HG03135 (cell line): ENCODE measurements at regions not wholly inside any gene's neighbourhood (a gene's known extent, or its start where the extent isn't known, plus 50 kb on each side); places are given as distances from the start of the nearest gene placed in this dataset.

ENCODE experiments used
- ATAC-seq: cut with Tn5 transposase; IDR thresholded peaks from one replicate; pipeline ENCODE4 v1.9.1; 2021; ENCODE audit warnings: mild to moderate bottlenecking, moderate library complexity; ENCODE audit not compliant: unreplicated experiment

DNA sequence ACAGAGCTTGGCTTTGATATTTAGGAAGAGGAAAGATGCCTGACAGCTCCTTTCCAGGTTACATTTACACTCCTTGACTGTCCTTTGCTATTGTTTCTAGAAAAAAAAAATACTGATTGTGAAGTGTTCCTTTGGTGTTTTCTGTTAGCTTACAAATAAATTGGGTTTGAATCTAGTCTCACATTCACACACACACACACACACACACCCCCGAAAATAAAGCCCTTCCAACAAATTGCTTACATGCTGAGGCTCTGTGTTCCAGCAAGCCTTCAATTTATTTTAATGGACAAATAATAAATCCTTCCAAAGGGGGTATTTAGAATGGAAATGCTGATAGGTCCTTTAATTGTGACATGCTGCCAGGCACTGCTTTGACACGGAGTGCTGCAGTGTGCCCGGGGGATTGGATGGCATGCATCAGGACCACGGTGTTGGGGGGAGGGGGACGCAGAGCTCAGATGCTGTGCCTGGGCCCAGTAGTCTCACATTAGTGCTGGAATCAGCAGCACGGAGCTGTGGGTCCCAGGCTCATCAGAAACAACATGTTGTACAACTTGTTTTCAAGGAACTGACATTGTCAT lies 199.9 kb downstream of the CD83 start:
- no peak for ATAC-seq

DNA sequence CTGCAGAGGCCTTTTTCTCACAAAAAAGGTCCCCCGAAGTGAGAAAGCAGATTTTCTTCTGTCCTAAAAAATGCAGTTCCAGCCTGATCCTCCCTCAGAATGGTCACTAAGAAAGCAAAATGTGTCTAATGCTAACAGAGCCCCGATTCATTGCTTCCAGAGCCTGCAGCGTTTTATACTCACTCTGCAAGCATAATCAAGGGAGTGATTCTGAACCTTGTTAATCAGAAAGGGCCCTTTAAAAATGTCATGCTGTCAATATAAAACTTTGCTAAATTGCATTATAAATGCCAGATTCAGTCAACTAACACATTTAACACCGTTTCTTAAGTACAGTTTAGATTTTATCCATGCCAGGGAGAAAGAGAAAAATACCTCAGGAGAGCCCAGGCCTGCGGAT lies 202.8 kb downstream of the CD83 start:
- ATAC-seq: no peak

DNA sequence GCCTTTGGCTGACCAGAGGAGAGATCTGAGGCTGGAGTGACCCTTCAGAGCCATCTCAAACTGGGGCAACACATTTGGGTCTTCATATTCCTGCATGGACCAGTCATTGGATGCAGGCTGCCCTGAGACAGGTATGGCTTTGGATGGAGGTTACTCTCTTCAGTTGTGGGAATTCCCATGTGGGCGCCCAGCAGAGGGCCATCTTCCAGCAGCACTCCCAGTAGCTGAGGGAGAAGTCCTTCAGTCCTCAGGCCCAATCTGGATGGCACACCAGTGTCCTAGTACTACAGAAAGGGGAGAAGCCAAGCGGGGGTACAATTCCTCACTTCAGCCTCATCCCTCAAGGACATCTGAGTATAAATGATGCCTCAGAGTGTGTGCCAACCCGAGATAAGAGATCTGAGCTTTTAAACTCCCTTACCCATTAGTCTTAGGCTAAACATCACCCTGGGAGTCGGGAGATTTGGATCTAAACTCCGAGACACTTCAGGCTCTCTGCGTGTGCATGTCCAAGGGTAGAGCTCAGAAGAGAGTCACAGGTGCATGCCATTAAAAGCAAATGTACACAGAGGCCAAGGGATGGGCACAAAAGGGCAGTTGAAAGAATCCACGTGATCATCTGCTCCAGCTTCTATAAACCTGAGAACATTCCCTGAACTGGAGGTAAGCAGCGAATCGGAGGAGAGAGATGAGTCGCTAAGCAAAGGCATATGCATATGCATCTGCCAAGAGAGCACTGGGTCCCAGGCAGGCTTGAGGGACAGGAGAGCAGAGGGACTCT lies 204.6 kb downstream of the CD83 start:
- ATAC-seq: no peak

DNA sequence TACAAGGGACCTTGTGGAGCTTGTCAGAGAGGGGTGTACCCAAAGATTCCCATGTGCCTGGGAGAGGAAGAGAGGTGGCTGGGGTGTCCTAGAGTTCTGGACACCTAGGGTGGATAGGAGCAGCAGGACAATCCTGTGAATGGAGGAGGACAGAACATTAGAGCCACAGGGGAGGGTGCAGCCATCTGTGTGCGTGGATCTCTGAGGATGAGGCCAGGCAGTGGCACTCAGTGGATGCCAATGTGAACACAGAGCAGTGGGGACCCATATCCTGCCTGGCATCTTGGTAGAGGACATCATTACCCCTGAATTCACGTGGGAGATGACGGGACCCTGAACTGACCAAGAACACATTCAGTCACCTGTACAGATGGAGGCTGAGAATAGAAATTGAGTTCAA lies 205.3 kb downstream of the CD83 start:
- no peak for ATAC-seq

DNA sequence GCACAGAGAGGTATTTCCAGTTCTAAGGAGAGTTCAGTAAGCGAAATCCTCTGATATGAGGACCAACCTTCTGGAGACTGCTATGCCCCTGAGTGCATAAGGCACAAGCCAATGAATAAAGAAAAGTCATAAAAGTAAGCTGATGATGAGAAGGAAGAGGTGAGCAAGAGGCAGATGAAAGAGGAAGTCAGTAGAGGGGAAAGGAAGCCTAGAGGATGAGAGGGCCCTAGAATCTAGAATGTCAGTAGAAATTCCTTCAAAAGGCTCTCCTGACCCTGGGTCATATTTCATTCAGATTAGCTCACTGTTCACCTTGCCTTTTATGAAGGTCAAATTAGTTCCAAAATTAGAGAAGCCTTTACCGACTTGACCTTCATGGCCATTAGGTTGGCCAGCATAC lies 209.2 kb downstream of the CD83 start:
- no peak for ATAC-seq

DNA sequence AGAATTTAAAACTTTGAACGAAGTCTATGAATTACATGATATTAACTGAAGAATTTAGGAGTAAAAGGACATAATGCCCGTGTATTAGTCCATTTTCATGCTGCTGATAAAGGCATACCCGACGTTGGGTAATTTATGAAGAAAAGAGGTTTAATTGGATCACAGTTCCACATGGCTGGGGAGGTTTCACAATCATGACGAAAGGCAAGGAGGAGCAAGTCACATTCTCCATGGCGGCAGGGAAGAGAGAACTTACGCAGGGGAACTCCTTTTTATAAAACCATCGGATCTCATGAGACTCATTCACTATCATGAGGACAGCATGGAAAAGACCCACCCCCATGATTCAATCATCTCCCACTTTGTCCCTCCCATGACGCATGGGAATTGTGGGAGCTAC lies 210.6 kb downstream of the CD83 start:
- no peak for ATAC-seq

DNA sequence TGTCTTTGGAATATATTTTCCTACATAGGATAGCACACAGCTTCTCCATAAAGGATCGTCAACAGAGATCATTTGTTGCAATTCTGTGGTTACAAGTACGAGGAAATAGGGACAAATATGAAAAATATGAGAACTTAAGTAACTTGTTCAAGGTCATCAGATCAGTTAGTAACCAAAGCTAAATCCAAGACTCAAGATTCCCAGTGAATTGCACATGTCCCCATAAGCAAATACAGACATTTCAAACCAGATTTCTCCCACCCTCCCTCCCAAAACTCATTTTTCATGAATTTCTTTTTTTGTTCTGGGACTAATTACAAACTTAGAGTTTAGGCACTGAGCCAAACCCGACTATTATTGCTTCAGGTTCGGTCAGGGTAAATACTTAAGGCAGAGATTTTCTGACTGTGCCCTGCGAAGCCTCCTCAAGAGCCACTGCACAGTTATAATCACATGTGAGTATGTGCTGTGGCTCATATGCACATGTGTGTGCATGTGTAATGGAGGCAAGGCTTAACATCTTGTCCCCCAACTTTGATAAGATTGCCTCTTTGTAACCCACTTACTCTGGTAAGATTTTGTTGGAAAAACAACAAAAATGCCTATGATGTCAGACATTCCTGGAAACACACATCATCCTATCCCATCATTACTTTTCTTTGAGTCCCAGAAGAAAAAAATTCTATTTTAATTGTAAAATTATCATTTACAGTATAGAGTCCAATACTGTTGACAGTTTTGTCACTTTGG lies 216.2 kb downstream of the CD83 start:
- no peak for ATAC-seq

DNA sequence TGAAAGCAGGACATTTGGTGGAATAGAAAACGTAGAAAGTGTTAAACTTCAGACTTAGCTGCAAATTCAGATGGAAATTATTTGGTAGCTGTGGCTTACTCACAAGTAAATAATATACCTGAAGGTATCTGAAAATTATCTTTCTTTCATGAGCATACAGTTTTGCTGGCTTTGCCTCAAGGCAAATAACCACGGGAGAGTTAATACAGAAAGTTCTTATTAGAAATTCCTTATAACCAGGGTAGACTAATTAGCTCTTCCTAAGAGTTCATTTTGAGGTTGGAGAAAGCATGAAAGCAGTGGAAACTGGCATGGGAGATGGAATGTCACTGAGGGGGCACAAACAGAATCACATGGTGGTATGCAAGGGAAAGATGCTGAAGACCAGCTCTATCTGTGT lies 217.5 kb downstream of the CD83 start:
- no peak for ATAC-seq

DNA sequence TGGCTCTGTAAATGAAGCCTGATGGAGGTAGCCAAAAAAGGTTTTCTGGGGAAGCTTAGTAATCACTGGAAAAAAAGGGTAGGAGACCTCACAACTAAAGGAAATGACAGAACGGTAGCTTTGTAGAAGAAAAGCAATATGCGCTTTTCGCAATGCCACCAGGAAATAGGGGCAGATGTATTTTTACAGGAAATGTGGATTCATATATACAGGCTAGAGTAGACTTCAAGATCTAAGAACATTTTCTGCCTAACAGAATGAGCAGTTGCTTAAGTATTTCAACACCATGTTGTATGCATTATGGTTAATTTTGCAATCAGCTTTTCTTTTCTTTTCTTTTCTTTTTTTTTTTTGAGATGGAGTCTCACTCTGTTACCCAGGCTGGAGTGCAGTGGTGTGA lies 219.6 kb downstream of the CD83 start:
- no peak for ATAC-seq

DNA sequence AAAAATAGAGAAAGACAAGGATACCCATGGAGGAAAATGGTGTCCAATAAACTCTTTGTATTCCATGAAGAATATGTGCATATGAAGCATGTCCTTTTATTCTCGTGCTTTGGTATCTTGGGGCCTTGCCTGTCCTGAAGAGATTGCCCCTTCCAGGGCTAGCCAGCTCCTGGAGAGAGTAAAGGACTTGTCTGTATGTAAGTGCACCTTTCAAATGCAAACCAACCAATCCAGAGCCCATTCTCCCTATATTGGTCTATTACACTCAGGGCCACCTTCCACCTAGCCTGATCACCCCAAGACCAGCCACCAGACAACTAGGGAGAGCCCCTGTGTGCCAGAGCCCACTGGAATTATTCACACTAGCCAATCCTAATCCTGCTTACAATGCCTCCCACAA lies 221.6 kb downstream of the CD83 start:
- ATAC-seq: no peak

DNA sequence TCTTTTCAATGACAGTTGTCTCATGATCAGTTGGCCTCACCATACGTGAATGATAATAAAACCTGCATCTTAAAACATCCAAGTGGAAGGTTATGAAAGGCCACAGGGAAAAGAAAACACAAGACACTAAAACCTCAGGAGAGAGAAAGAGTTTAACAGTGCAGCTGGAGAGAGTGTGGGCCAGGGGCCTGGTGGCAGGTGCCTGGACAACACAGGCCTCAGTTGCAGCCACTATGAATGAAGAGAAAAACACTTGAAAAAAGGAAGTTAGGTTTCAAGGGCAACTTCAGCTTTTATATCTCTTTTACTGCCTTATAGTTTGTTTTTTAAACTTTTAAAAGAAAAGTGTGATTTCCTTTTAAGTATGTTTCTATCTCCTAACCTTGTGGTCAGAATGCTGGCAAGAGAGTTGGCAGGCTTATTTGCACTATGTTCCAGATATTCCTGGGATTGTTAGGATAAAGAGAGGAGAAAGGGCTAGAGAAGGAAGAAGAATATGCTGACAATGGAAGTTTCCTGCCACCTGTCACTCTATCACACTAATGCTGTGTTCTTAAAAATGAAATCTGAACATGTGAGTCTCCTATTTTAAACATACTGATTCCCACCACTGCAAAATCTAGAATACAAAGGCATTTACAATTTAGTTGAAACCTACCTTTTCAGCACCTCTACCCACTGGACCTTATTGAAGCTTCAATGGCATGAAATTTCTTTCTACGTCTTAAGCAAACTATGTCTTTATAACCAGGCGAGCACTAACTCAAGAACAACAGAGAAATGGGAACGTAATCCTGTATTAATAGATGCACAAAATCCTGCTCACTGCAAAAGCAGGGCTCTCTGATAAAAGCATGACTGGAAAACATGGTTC lies 222.4 kb downstream of the CD83 start:
- no peak for ATAC-seq

DNA sequence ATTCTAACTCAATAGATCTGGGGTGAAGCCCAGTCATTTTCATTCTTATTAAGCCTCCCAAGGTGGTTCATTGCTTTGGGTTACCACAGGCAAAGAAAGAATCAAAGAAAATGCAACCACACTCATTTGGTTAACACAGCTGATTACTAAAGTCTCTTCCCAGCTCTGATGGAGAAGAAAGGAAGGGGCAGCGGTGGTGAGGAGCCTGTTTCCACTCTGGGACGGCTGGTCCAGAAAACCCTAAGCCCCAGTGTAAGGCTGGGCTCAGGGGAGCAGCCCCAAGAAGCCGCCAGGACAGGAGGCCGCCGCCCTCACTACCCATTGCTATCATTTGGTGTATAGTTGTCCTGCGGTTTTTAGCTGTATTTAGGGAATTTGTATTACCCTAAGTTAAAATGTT lies 226.9 kb downstream of the CD83 start:
- ATAC-seq: no peak

DNA sequence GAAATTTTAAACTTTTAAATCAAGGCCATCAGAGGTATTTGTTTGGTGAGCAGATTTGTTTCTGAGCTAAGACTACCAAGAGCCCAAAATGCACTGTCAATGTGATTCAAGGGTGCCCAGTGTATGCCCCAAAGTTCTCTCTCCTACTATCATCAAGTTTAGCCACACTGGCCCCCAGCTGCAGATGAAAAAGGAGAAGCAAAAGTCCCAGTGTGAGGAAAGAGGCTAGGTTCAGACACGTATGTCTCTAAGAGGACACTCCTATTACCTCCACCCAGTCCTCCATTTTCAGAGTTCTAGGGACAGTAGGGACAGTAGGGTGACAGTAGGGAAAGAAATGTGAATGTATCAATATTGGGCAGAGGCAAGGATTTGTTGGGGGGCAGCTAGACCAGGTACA lies 230.8 kb downstream of the CD83 start:
- ATAC-seq: no peak

DNA sequence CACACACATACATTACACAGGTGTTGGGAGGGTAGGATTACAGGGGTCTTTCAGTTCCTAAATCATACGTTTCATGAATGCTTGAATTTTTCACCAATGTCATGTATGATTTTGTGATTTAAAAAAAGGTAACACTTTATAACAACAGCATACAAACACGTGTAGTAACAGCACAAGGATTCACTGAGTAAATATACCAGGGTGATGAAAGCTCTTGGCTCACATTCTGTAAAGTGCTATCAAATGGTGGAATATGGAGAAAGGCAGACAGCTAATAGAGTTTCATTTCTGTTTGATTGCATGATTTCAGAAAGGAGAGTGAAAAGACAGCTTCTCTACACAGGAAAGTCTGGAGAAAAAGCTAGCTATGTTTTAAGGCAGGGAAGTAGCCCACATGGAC lies 231.9 kb downstream of the CD83 start:
- no peak for ATAC-seq

DNA sequence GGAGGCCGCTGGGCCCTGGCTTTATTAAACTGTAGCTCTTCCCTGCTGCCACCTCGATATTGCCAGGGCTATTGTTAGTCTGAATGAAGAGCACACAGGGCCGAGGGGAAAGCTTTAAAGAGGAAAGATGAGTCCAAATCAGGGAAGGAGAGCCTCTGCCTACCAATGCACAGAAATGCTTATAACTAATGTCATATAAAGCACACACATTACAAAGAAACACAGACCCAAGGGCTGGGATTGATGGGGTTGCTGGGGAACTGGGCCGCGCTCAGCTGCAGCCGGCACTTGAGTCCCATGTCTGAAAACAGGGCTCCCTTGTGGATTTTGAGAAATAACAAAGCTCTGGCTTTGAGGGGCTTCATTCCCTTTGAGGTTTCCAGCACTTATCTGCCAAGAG lies 232.6 kb downstream of the CD83 start:
- ATAC-seq: no peak

DNA sequence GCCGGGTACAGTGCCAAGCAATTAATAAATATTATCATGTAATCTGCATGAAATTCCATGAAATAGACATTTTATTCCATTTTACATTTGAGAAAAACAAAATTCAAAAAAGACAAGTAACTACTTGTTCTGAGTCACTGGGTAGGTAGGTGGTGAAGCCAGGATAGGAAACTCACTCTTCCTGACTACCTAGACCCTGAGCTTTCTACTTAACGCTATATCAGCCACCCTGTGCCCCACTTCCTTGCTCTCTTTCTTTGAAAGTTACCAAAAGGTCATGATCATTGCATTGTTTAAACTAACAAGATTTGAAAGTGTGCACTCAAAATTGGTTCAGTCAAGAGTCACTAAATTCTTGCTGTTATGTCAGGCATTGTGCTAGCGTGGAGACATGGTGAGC lies 235.7 kb downstream of the CD83 start:
- no peak for ATAC-seq

DNA sequence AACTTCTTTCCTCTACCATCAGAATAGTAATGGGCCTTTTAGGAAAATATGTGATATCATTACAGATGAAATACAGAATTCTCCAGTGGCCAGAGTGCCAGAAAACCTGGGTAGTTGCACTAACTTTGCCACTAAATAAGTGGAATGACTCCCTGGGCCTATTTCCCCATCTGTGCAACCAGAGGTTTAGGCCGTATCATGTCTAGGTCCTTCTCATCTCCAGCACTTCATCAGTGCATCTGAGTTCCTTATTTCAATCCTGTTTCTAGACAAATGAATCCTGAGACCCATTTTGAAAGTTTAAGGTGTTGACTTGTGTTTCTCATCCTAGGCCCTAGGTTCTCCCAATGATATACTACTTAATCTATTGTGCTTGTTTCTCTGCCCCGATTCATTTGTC lies 236.2 kb downstream of the CD83 start:
- no peak for ATAC-seq

DNA sequence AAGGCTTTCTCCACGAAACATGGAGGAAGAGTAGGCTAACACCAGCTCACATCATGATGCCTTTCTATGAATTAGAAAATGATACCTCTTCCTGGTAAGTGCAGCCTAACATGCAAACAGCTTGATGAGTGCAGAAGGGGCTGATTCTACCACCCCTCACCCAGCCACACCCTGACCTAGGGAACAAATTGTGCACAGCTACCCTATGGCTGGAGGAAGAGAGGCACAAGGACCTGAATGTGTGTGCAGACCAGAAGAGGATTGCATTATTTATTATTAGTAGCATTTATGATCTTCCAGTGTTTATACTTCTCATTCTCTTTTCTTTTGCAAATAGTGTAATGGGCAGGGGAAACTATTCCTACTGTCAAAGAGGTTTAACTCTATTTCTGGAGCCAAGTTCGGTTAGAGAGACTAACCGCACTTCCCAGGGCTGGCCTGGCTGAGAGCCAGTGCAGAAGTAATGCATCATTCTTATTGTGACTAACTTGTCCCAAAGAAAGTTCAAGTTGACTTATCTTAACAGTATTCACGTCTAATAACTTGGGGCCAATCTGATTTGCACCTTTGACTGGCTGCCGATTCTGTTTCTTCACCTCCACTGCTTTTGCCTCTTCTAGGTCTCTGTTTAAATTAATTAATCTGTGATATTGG lies 237.5 kb downstream of the CD83 start:
- ATAC-seq: no peak

DNA sequence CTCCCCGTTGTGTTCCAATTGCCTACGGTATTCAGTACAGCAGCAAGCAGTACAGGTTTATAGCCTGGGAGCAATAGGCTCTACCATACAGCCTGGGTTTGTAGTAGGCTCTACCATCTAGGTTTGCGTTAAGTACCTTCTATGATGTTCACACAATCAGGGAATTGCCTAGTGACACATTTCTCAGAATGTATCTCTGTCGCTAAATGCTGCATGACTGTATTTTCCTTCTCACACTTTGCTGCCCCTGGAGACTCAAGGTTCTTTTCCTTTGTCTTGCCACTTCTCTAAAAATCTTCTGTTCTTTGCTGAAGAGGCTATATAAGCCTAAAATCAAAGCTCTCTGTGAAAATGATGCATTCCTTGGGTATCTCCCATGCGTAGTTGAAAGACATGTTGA lies 241.9 kb downstream of the CD83 start:
- no peak for ATAC-seq

DNA sequence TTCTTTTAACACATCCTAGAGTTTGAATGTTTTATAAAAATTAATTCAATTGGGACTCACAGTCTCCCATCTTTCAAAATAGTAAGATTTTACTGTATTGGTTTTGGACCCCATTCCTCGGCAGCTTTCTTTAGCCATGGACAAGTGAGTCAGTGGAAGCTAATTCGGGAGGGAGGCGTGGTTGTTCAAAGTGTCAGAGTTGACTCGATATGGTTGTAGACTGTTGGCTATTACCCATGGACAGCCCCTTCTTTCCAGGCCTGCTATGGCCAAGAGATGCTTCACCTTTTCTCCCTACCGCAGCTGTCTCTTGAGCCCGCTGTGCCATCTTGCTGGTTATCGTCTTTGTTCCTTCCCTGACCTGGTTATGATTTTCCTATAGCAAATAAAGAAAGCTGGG lies 243.0 kb downstream of the CD83 start:
- no peak for ATAC-seq

DNA sequence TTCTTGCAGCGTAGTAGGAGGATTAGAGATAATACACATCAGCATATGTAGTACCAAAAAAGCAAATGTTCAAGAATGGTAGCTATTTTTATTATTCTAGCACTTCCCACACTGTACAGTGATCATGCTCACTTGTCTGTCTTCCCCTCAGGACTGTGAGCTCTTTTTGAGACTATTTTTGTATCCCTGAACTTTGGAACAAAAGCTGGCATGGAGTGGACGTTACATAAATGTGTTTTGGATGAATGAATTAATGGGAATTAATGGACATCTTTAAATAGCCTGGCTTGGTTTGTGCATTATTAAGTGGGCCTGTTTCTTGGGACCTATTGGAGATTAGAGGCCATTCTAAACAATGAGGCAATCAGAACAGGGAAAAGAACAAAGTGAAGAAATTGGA lies 243.7 kb downstream of the CD83 start:
- no peak for ATAC-seq
